GM21381 (cell line): ENCODE measurements at regions not wholly inside any gene's neighbourhood (a gene's known extent, or its start where the extent isn't known, plus 50 kb on each side); places are given as distances from the start of the nearest gene placed in this dataset.

Experiments used
- ATAC-seq: cut with Tn5 transposase; IDR thresholded peaks from one replicate; pipeline ENCODE4 v1.9.1; 2021; ENCODE audit warnings: mild to moderate bottlenecking, moderate library complexity; ENCODE audit not compliant: unreplicated experiment

GRCh38 chr6:125489579-125490285 is 188.0 kb upstream of the HDDC2 start:
- ATAC-seq: no peak

- no peak for ATAC-seq
Observed at GRCh38 chr6:125491860-125492618, 190.3 kb upstream of the HDDC2 start.

GRCh38 chr6:125498606-125499005 is 196.8 kb upstream of the HDDC2 start:
- no peak for ATAC-seq

GRCh38 chr6:125499535-125499934 is 197.8 kb upstream of the HDDC2 start:
- ATAC-seq: no peak

GRCh38 chr6:125503181-125503580 is 201.4 kb upstream of the HDDC2 start:
- ATAC-seq: no peak

- no peak for ATAC-seq
Observed at GRCh38 chr6:125507987-125508655, 206.4 kb upstream of the HDDC2 start.

GRCh38 chr6:125508793-125509192 is 207.0 kb upstream of the HDDC2 start:
- no peak for ATAC-seq

GRCh38 chr6:125509477-125509876 is 207.7 kb upstream of the HDDC2 start:
- no peak for ATAC-seq

GRCh38 chr6:125510405-125510804 is 208.6 kb upstream of the HDDC2 start:
- no peak for ATAC-seq

GRCh38 chr6:125511809-125512396 is 210.1 kb upstream of the HDDC2 start:
- ATAC-seq: no peak

GRCh38 chr6:125512621-125513020 is 210.9 kb upstream of the HDDC2 start:
- ATAC-seq: peak; percentile 77

GRCh38 chr6:125513978-125514377 is 212.2 kb upstream of the HDDC2 start:
- no peak for ATAC-seq

- ATAC-seq: no peak
Observed at GRCh38 chr6:125516644-125517043, 214.9 kb upstream of the HDDC2 start.

GRCh38 chr6:125519367-125519766 is 217.6 kb upstream of the HDDC2 start:
- ATAC-seq: no peak

- ATAC-seq: no peak
Observed at GRCh38 chr6:125524356-125524755, 222.6 kb upstream of the HDDC2 start.

- no peak for ATAC-seq
Observed at GRCh38 chr6:125526007-125526720, 223.3 kb upstream of the HEY2 start.

- no peak for ATAC-seq
Observed at GRCh38 chr6:125528621-125529041, 220.8 kb upstream of the HEY2 start.

GRCh38 chr6:125529061-125529460 is 220.4 kb upstream of the HEY2 start:
- ATAC-seq: no peak

- no peak for ATAC-seq
Observed at GRCh38 chr6:125533710-125534397, 215.6 kb upstream of the HEY2 start.
